ENCODE measurements at regions not wholly inside any gene's neighbourhood (a gene's known extent, or its start where the extent isn't known, plus 50 kb on each side); places are given as distances from the start of the nearest gene placed in this dataset.

- Histone ChIP-seq H3K9ac (ENCODE audit: low read length) (no peak overlapping the region), H4K20me1 (ENCODE audit: insufficient read depth, low read length) (no peaks in the 10 kb centered on the region), H3K4me1 (ENCODE audit: insufficient read depth, low read length) (peaks cover 15% of the 10 kb centered on the region), H3K9me3 (ENCODE audit: insufficient read depth, low read depth, low read length) (no peaks in the 10 kb centered on the region), H2AFZ (ENCODE audit: low read depth, low read length) (no peak overlapping the region), H3K79me2 (ENCODE audit: insufficient read depth, low read length) (no peaks in the 10 kb centered on the region), H3K27me3 (ENCODE audit: insufficient read depth, low read length) (no peaks in the 10 kb centered on the region), H3K4me2 (ENCODE audit: low read length) (peak overlapping the region; percentile 17), H3K4me3 (ENCODE audit: insufficient read depth, low read depth, low read length) (no peak overlapping the region), H3K27ac (ENCODE audit: low read depth, low read length) (no peak overlapping the region), H3K36me3 (ENCODE audit: insufficient read depth, low read length) (no peaks in the 10 kb centered on the region)
- Mint-ChIP-seq H3K36me3 (ENCODE audit: low read depth, unreplicated experiment) (peaks cover 2% of the 10 kb centered on the region), H3K27me3 (ENCODE audit: low read depth, unreplicated experiment) (no peaks in the 10 kb centered on the region), H3K9me3 (ENCODE audit: unreplicated experiment) (peaks cover 2% of the 10 kb centered on the region), H3K4me1 (ENCODE audit: low read depth, unreplicated experiment) (peaks cover 35% of the 10 kb centered on the region), H3K27ac (ENCODE audit: unreplicated experiment) (peak overlapping the region; percentile 94), H3K4me3 (ENCODE audit: unreplicated experiment) (peak overlapping the region; percentile 20)
- FAIRE-seq (no peak), DNase-seq (ENCODE audit: low read depth) (peak; percentile 82)
- TF ChIP-seq, protein P1, sequence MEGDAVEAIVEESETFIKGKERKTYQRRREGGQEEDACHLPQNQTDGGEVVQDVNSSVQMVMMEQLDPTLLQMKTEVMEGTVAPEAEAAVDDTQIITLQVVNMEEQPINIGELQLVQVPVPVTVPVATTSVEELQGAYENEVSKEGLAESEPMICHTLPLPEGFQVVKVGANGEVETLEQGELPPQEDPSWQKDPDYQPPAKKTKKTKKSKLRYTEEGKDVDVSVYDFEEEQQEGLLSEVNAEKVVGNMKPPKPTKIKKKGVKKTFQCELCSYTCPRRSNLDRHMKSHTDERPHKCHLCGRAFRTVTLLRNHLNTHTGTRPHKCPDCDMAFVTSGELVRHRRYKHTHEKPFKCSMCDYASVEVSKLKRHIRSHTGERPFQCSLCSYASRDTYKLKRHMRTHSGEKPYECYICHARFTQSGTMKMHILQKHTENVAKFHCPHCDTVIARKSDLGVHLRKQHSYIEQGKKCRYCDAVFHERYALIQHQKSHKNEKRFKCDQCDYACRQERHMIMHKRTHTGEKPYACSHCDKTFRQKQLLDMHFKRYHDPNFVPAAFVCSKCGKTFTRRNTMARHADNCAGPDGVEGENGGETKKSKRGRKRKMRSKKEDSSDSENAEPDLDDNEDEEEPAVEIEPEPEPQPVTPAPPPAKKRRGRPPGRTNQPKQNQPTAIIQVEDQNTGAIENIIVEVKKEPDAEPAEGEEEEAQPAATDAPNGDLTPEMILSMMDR (IDR thresholded peaks at IDR 0.05; ENCODE audit: insufficient read depth, low read depth, low read length) = no peak
- TF ChIP-seq EZH2 (IDR thresholded peaks at IDR 0.05; ENCODE audit: insufficient read depth, low read length) = no peak
Observed at GRCh38 chr6:22231616-22232015, 65.2 kb downstream of the PRL start.

DNA sequence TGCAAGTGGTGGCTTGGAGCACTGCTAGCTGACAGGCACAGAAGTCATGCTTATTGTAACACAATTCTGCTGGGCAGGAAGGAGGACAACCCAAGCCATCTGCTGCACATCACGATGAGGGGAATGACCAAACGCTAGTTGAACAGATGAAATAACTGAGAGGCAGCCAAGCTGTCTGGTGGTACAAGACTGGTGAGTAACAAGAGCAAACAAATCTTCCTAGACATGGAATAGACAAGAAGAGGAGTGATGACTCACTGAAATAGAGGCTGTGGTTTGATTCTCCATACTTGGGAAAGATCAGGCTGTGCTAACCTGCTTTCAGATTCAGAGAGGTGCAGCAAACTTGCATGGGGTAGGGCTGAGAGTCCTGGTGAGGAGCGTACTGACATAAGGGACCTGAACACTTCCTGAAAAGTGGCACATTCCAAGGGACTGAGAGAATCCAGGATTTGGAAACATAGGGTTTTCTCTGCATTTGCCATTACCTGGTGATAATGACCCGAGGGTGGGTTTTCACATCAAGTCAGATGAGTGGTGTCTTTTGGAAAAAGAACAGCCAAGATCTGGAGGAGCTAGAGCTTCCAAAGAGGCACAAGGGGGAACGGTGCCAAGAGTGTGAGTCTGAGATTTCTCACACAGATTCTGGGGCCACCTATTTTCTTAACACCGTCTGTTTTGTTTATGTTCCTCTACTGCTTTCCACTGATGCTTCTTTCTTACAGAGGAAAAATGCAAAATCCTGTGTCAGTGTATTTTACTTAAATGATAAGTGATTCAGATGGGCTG, 60.0 kb downstream of the PRL start:
- Histone ChIP-seq H4K20me1 (ENCODE audit: insufficient read depth, low read length) (no peaks in the 10 kb centered on the region), H3K9me3 (ENCODE audit: insufficient read depth, low read depth, low read length) (no peaks in the 10 kb centered on the region), H3K4me1 (ENCODE audit: insufficient read depth, low read length) (peaks cover 13% of the 10 kb centered on the region), H3K27me3 (ENCODE audit: insufficient read depth, low read length) (no peaks in the 10 kb centered on the region), H3K4me2 (ENCODE audit: low read length) (peak overlapping the region; percentile 50), H3K27ac (ENCODE audit: low read depth, low read length) (peak overlapping the region; percentile 56), H3K9ac (ENCODE audit: low read length) (peak overlapping the region; percentile 22), H3K4me3 (ENCODE audit: insufficient read depth, low read depth, low read length) (no peak overlapping the region), H3K79me2 (ENCODE audit: insufficient read depth, low read length) (no peaks in the 10 kb centered on the region), H2AFZ (ENCODE audit: low read depth, low read length) (no peak overlapping the region), H3K36me3 (ENCODE audit: insufficient read depth, low read length) (no peaks in the 10 kb centered on the region)
- H3K9me3 Mint-ChIP-seq (ENCODE audit: unreplicated experiment) = peaks cover 4% of the 10 kb centered on the region
- H3K27ac Mint-ChIP-seq (ENCODE audit: unreplicated experiment) = peak overlapping the region; percentile 95
- no peak overlapping the region for H3K4me3 Mint-ChIP-seq (ENCODE audit: unreplicated experiment)
- no peaks in the 10 kb centered on the region for H3K27me3 Mint-ChIP-seq (ENCODE audit: low read depth, unreplicated experiment)
- TF ChIP-seq, protein P1 (IDR thresholded peaks at IDR 0.05; ENCODE audit: insufficient read depth, low read depth, low read length) = no peak
- TF ChIP-seq EZH2 (IDR thresholded peaks at IDR 0.05; ENCODE audit: insufficient read depth, low read length) = no peak
- DNase-seq (ENCODE audit: low read depth) = peak; percentile 96
- H3K4me1 Mint-ChIP-seq (ENCODE audit: low read depth, unreplicated experiment) = peaks cover 36% of the 10 kb centered on the region
- peaks cover 2% of the 10 kb centered on the region for H3K36me3 Mint-ChIP-seq (ENCODE audit: low read depth, unreplicated experiment)
- peak; percentile 91 for FAIRE-seq
